ENCODE measurements at regions not wholly inside any gene's neighbourhood (a gene's known extent, or its start where the extent isn't known, plus 50 kb on each side); places are given as distances from the start of the nearest gene placed in this dataset.

- H2AFZ ChIP-seq (ENCODE audit: low read depth) = no peak overlapping the region
- H3K9ac ChIP-seq = no peak overlapping the region
- no peaks in the 10 kb centered on the region for H3K36me3 ChIP-seq (ENCODE audit: insufficient read depth)
- no peaks in the 10 kb centered on the region for H4K20me1 ChIP-seq (ENCODE audit: insufficient read depth)
- H3K27me3 ChIP-seq (ENCODE audit: insufficient read depth, low read depth) = no peaks in the 10 kb centered on the region
- H3K27ac ChIP-seq = no peak overlapping the region
- TF ChIP-seq, protein P1, sequence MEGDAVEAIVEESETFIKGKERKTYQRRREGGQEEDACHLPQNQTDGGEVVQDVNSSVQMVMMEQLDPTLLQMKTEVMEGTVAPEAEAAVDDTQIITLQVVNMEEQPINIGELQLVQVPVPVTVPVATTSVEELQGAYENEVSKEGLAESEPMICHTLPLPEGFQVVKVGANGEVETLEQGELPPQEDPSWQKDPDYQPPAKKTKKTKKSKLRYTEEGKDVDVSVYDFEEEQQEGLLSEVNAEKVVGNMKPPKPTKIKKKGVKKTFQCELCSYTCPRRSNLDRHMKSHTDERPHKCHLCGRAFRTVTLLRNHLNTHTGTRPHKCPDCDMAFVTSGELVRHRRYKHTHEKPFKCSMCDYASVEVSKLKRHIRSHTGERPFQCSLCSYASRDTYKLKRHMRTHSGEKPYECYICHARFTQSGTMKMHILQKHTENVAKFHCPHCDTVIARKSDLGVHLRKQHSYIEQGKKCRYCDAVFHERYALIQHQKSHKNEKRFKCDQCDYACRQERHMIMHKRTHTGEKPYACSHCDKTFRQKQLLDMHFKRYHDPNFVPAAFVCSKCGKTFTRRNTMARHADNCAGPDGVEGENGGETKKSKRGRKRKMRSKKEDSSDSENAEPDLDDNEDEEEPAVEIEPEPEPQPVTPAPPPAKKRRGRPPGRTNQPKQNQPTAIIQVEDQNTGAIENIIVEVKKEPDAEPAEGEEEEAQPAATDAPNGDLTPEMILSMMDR (conservative IDR thresholded peaks at IDR 0.05; ENCODE audit: low read depth, low read length) = no peak
- H3K4me1 ChIP-seq (ENCODE audit: low read depth, poor library complexity, severe bottlenecking) = no peaks in the 10 kb centered on the region
- no peaks in the 10 kb centered on the region for H3K79me2 ChIP-seq (ENCODE audit: insufficient read depth, low read depth)
- no peak overlapping the region for H3K4me2 ChIP-seq
- no peak overlapping the region for H3K4me3 ChIP-seq (IDR thresholded peaks at IDR 0.05; ENCODE audit: insufficient read depth, low read depth, low read length)
Measured at GRCh38 chr4:188647820-188648370, 508.7 kb downstream of the TRIML1 start.

GRCh38 chr4:188649635-188650034 is 510.4 kb downstream of the TRIML1 start:
- TF ChIP-seq, protein P1 (conservative IDR thresholded peaks at IDR 0.05; ENCODE audit: low read depth, low read length) = no peak
- Histone ChIP-seq H3K36me3 (ENCODE audit: insufficient read depth) (no peaks in the 10 kb centered on the region), H3K9ac (no peak overlapping the region), H3K4me3 (IDR thresholded peaks at IDR 0.05; ENCODE audit: insufficient read depth, low read depth, low read length) (no peak overlapping the region), H2AFZ (ENCODE audit: low read depth) (no peak overlapping the region), H3K4me2 (no peak overlapping the region), H4K20me1 (ENCODE audit: insufficient read depth) (no peaks in the 10 kb centered on the region), H3K79me2 (ENCODE audit: insufficient read depth, low read depth) (no peaks in the 10 kb centered on the region), H3K27ac (no peak overlapping the region), H3K27me3 (ENCODE audit: insufficient read depth, low read depth) (no peaks in the 10 kb centered on the region), H3K4me1 (ENCODE audit: low read depth, poor library complexity, severe bottlenecking) (no peaks in the 10 kb centered on the region)

DNA sequence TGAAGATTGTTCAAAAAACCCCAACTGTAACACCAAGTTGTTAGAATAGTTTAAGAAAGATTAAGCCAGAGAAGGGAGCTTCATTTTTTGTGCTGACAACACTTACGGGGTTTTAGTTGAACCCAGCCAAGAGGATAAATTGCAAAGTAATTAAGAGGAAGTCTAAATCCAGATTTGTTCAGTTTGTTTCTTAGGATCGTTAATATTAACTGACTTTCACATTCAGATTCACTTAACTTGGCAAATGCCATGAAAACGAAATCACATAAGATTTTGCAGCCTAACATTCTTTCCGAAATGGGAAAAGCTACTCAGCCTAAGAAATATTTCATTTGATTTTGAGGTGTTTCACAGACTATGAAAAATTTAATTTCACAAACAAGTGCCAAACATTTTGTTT is 511.3 kb downstream of the TRIML1 start:
- H2AFZ ChIP-seq (ENCODE audit: low read depth) = no peak overlapping the region
- H3K79me2 ChIP-seq (ENCODE audit: insufficient read depth, low read depth) = no peaks in the 10 kb centered on the region
- TF ChIP-seq, protein P1 (conservative IDR thresholded peaks at IDR 0.05; ENCODE audit: low read depth, low read length) = no peak

GRCh38 chr4:188657365-188657764 is 518.1 kb downstream of the TRIML1 start:
- Histone ChIP-seq H4K20me1 (ENCODE audit: insufficient read depth) (no peaks in the 10 kb centered on the region), H3K79me2 (ENCODE audit: insufficient read depth, low read depth) (no peaks in the 10 kb centered on the region), H2AFZ (ENCODE audit: low read depth) (no peak overlapping the region), H3K36me3 (ENCODE audit: insufficient read depth) (no peaks in the 10 kb centered on the region), H3K27ac (no peak overlapping the region), H3K4me1 (ENCODE audit: low read depth, poor library complexity, severe bottlenecking) (no peaks in the 10 kb centered on the region), H3K9ac (no peak overlapping the region), H3K27me3 (ENCODE audit: insufficient read depth, low read depth) (no peaks in the 10 kb centered on the region), H3K4me2 (no peak overlapping the region), H3K4me3 (IDR thresholded peaks at IDR 0.05; ENCODE audit: insufficient read depth, low read depth, low read length) (no peak overlapping the region)
- TF ChIP-seq, protein P1 (conservative IDR thresholded peaks at IDR 0.05; ENCODE audit: low read depth, low read length) = no peak

More for the DNA sequence above, 511.3 kb downstream of the TRIML1 start:
- no peak overlapping the region for H3K27ac ChIP-seq
- H3K4me2 ChIP-seq = no peak overlapping the region
- no peaks in the 10 kb centered on the region for H3K36me3 ChIP-seq (ENCODE audit: insufficient read depth)
- no peaks in the 10 kb centered on the region for H3K27me3 ChIP-seq (ENCODE audit: insufficient read depth, low read depth)
- no peak overlapping the region for H3K9ac ChIP-seq
- no peaks in the 10 kb centered on the region for H4K20me1 ChIP-seq (ENCODE audit: insufficient read depth)
- no peaks in the 10 kb centered on the region for H3K4me1 ChIP-seq (ENCODE audit: low read depth, poor library complexity, severe bottlenecking)
- no peak overlapping the region for H3K4me3 ChIP-seq (IDR thresholded peaks at IDR 0.05; ENCODE audit: insufficient read depth, low read depth, low read length)
